ENCODE measurements at regions not wholly inside any gene's neighbourhood (a gene's known extent, or its start where the extent isn't known, plus 50 kb on each side); places are given as distances from the start of the nearest gene placed in this dataset.

- TF ChIP-seq POLR2A (IDR thresholded peaks at IDR 0.05), result no peak
- TF ChIP-seq CTCF (IDR thresholded peaks at IDR 0.05), result no peak
- TF ChIP-seq EP300 (IDR thresholded peaks at IDR 0.05), result no peak
- no peak for TF ChIP-seq POLR2AphosphoS5 (IDR thresholded peaks at IDR 0.05)
- H3K9me3 ChIP-seq, result peaks cover 0 to 3% (median 0%) of the 10 kb centered on the region in 3 donors
- H3K27ac ChIP-seq, result no peak overlapping the region
- no peak overlapping the region for H3K4me3 ChIP-seq
- no peaks in the 10 kb centered on the region for H3K36me3 ChIP-seq
- ATAC-seq, result no peak
- H3K4me1 ChIP-seq, result no peaks in the 10 kb centered on the region
- 75% methylated on average over 1 of the region's 10 CpGs; no CpG with 5 or more reads in 1 of the 2 donors for WGBS, 2 donors (ENCODE audit: low coverage in 1 of 2)
- peaks cover 4% of the 10 kb centered on the region for H3K27me3 ChIP-seq
These were observed 52.3 kb upstream of the ANTXRL start for GRCh38 chr10:46234431-46235060.

GRCh38 chr10:46235705-46236545 lies 50.9 kb upstream of the ANTXRL start:
- Histone ChIP-seq H3K4me3 (no peak overlapping the region), H3K27me3 (peaks cover 4% of the 10 kb centered on the region), H3K36me3 (no peaks in the 10 kb centered on the region), H3K4me1 (no peaks in the 10 kb centered on the region), H3K27ac (no peak overlapping the region), H3K9me3 (no peaks in the 10 kb centered on the region)
- WGBS, 2 donors (ENCODE audit: low coverage in 1 of 2), result 50 to 85% methylated on average over 2 to 4 of the region's 5 CpGs
- no peak for ATAC-seq
- TF ChIP-seq POLR2A (IDR thresholded peaks at IDR 0.05) (no peak), EP300 (IDR thresholded peaks at IDR 0.05) (no peak), CTCF (IDR thresholded peaks at IDR 0.05) (no peak), POLR2AphosphoS5 (IDR thresholded peaks at IDR 0.05) (no peak)

GRCh38 chr10:46236546-46236887 lies 50.3 kb upstream of the ANTXRL start:
- Histone ChIP-seq H3K27me3 (peaks cover 4% of the 10 kb centered on the region), H3K4me3 (no peak overlapping the region), H3K4me1 (no peaks in the 10 kb centered on the region), H3K27ac (no peak overlapping the region), H3K9me3 (no peaks in the 10 kb centered on the region), H3K36me3 (no peaks in the 10 kb centered on the region)
- 80% methylated on average over 1 of the region's 2 CpGs; no CpG with 5 or more reads in 1 of the 2 donors for WGBS, 2 donors (ENCODE audit: low coverage in 1 of 2)
- TF ChIP-seq EP300 (IDR thresholded peaks at IDR 0.05) (no peak), POLR2A (IDR thresholded peaks at IDR 0.05) (no peak), POLR2AphosphoS5 (IDR thresholded peaks at IDR 0.05) (no peak), CTCF (IDR thresholded peaks at IDR 0.05) (no peak)
- no peak for ATAC-seq

GRCh38 chr10:46236941-46237681 lies 49.7 kb upstream of the ANTXRL start:
- H3K27ac ChIP-seq, result no peak overlapping the region
- peaks cover 4% of the 10 kb centered on the region for H3K27me3 ChIP-seq
- WGBS, 2 donors (ENCODE audit: low coverage in 1 of 2), result 91 to 100% methylated on average over 1 to 3 of the region's 5 CpGs
- no peaks in the 10 kb centered on the region for H3K4me1 ChIP-seq
- ATAC-seq, result no peak
- no peaks in the 10 kb centered on the region for H3K36me3 ChIP-seq
- TF ChIP-seq POLR2A (IDR thresholded peaks at IDR 0.05), result no peak
- H3K4me3 ChIP-seq, result no peak overlapping the region
- peaks cover 0 to 4% (median 0%) of the 10 kb centered on the region in 3 donors for H3K9me3 ChIP-seq
